CD4-positive, CD25-positive, alpha-beta regulatory T cell (primary cell): ENCODE measurements at regions not wholly inside any gene's neighbourhood (a gene's known extent, or its start where the extent isn't known, plus 50 kb on each side); places are given as distances from the start of the nearest gene placed in this dataset.
"Not testable (repeated sequence)": the region's sequence is repeated elsewhere in the genome, so short reads cannot be mapped to it uniquely, and the experiment has no call there.

Experiments
- ATAC-seq, 2 donors: fragments of 150-1000 bp; cut with Tn5 transposase; one replicate each; pipeline ENCODE4 v1.10.0; 2021; ENCODE audit warnings: low read depth in 2 of 2, moderate number of reproducible peaks in 2 of 2, moderate library complexity in 1 of 2
- DNase-seq, 3 donors: peaks; one replicate each; pipeline versions ENCODE4 v3.0.0 to v3.0.0-alpha.2; 2012 to 2022; ENCODE audit warnings: mixed read lengths in 1 of 3
- H3K27ac ChIP-seq: one replicate; pipeline ENCODE4 v1.7.0; 2013; ENCODE audit warnings: mild to moderate bottlenecking, low read length; ENCODE audit not compliant: insufficient read depth, poor library complexity, severe bottlenecking
- H3K27me3 ChIP-seq: one replicate; pipeline ENCODE4 v1.7.0; 2013; ENCODE audit warnings: low read length; ENCODE audit not compliant: control insufficient read depth, insufficient read depth
- H3K36me3 ChIP-seq: one replicate; pipeline ENCODE4 v1.7.0; 2013; ENCODE audit warnings: mild to moderate bottlenecking, low read length, moderate library complexity; ENCODE audit not compliant: control insufficient read depth, insufficient read depth
- H3K4me1 ChIP-seq: 2 replicates; pipeline ENCODE4 v1.7.0; 2013; ENCODE audit warnings: mild to moderate bottlenecking, low read length; ENCODE audit not compliant: insufficient read depth, control insufficient read depth, poor library complexity, severe bottlenecking
- H3K4me3 ChIP-seq: one replicate; pipeline ENCODE4 v1.7.0; 2013; ENCODE audit warnings: low read depth, mild to moderate bottlenecking, low read length, moderate library complexity
- H3K9me3 ChIP-seq, 2 experiments: 1 replicate in 1 of 2; 2 replicates in 1 of 2; pipeline ENCODE4 v1.7.0; 2013; ENCODE audit warnings: low read length in 2 of 2, mild to moderate bottlenecking in 1 of 2, moderate library complexity in 1 of 2; ENCODE audit not compliant: control insufficient read depth in 2 of 2
- H3K27ac Mint-ChIP-seq, 3 donors: one replicate each; pipeline ENCODE4 v1.8.0; 2020 to 2022; ENCODE audit warnings: mild to moderate bottlenecking in 3 of 3, mixed read lengths in 3 of 3, moderate library complexity in 2 of 3
- H3K27me3 Mint-ChIP-seq: one replicate; pipeline ENCODE4 v1.8.0; 2022; ENCODE audit warnings: mild to moderate bottlenecking, mixed read lengths
- H3K36me3 Mint-ChIP-seq: one replicate; pipeline ENCODE4 v1.8.0; 2020; ENCODE audit warnings: mixed read lengths
- H3K4me1 Mint-ChIP-seq, 4 donors: one replicate each; pipeline ENCODE4 v1.8.0; 2020 to 2022; ENCODE audit warnings: mixed read lengths in 4 of 4, mild to moderate bottlenecking in 1 of 4
- H3K4me3 Mint-ChIP-seq, 4 donors: one replicate each; pipeline ENCODE4 v1.8.0; 2020 to 2022; ENCODE audit warnings: mild to moderate bottlenecking in 4 of 4, mixed read lengths in 4 of 4, moderate library complexity in 3 of 4
- H3K9me3 Mint-ChIP-seq, 7 donors: one replicate each; pipeline ENCODE4 v1.8.0; 2020 to 2022; ENCODE audit warnings: mixed read lengths in 7 of 7, mild to moderate bottlenecking in 3 of 7, moderate library complexity in 2 of 7

DNA sequence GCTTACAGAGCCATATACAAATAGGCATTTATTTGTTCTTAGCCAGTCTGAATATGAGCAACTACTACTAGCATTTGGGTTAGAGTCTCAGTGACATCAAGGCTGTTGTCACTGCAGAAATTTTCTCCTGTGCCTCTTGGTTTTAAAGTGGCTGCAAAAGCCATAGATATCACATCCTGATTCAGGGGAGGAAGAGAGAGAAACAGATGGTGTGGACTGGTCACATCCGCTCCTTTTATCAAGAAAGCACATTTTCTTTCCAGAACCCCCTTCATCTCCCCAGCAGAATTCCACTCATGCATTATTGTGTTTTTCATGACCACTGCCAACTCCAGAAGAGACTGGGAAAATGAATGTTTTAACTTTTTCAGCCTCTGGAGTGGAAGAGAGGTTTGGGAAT is 69.8 kb downstream of the PTTG1 start:
- no peaks in the 10 kb centered on the region for H3K9me3 ChIP-seq
- Mint-ChIP-seq H3K36me3 (peaks cover 22% of the 10 kb centered on the region), H3K9me3 (no peaks in the 10 kb centered on the region), H3K4me3 (no peak overlapping the region), H3K27ac (peak overlapping the region; percentile 42 to 96 (median 62)), H3K4me1 (peaks cover 18 to 81% (median 56%) of the 10 kb centered on the region in 4 donors), H3K27me3 (no peaks in the 10 kb centered on the region)
- H3K27ac ChIP-seq: peak overlapping the region; percentile 15
- H3K27me3 ChIP-seq: no peaks in the 10 kb centered on the region
- peaks cover 51% of the 10 kb centered on the region for H3K4me1 ChIP-seq
- H3K36me3 ChIP-seq: peaks cover 3% of the 10 kb centered on the region
- ATAC-seq: no peak
- DNase-seq: no peak
- H3K4me3 ChIP-seq: no peak overlapping the region

DNA sequence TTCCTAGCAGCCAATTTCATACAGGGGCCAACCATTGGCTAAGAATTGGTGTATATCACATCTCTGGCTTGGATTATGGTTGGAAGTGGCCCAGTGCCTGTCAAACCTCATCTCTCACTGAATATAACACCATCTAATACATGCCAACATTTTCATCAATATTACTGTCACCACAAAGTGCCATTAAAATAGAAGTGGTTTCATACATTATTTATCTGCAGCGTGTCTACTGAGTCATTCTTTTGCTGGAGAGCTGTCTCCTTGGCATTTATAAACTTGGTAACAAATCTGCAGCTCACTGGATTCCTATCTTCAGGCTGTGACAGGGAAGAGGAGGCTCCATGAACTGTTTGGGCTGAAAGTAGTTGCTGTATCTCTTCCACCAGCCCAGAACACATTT is 70.9 kb downstream of the PTTG1 start:
- no peak overlapping the region for H3K4me3 Mint-ChIP-seq
- H3K4me1 ChIP-seq: peaks cover 40% of the 10 kb centered on the region
- H3K27ac ChIP-seq: peak overlapping the region; percentile 49
- H3K27ac Mint-ChIP-seq: peak overlapping the region; percentile 39 to 63 (median 62)
- H3K27me3 ChIP-seq: no peaks in the 10 kb centered on the region
- H3K4me1 Mint-ChIP-seq: peaks cover 14 to 76% (median 48%) of the 10 kb centered on the region in 4 donors
- no peak for DNase-seq
- H3K9me3 ChIP-seq: no peaks in the 10 kb centered on the region
- ATAC-seq: no peak
- no peaks in the 10 kb centered on the region for H3K9me3 Mint-ChIP-seq
- H3K27me3 Mint-ChIP-seq: no peaks in the 10 kb centered on the region
- peaks cover 16% of the 10 kb centered on the region for H3K36me3 Mint-ChIP-seq
- H3K4me3 ChIP-seq: no peak overlapping the region
- H3K36me3 ChIP-seq: peaks cover 3% of the 10 kb centered on the region

DNA sequence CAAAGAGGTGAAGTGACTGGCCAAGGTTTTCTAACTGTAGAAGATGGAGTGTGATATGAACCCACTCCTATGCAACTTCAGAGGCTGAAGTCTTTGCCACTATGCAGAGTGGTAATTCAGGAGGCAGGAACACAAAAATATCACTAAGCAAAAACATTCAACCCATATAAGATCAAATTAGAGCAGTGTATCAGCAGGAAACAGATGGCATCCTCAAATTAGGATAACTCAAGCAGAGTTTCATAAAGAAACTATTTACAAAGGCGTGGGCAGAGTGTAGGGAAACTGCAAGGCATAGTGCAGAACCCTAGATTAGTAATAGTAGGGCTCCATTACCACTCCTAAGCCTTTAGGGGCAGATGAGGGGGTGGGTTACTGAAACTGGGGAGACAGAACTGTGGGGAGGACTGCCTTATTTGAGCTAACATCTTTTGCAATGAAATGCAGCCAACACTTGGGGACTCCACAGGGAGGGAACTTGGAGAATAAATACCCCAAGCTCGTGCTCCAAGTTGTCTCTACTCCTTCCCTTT is 72.2 kb downstream of the PTTG1 start:
- ATAC-seq (no peak), DNase-seq (no peak)
- Histone ChIP-seq H3K9me3 (no peaks in the 10 kb centered on the region), H3K27ac (no peak overlapping the region), H3K4me3 (no peak overlapping the region), H3K4me1 (peaks cover 27% of the 10 kb centered on the region), H3K27me3 (no peaks in the 10 kb centered on the region), H3K36me3 (peaks cover 2% of the 10 kb centered on the region)
- H3K36me3 Mint-ChIP-seq: peaks cover 11% of the 10 kb centered on the region
- peak overlapping the region; percentile 0 to 89 (median 67) for H3K27ac Mint-ChIP-seq
- no peak overlapping the region for H3K4me3 Mint-ChIP-seq
- no peaks in the 10 kb centered on the region for H3K27me3 Mint-ChIP-seq
- no peaks in the 10 kb centered on the region for H3K9me3 Mint-ChIP-seq
- peaks cover 14 to 63% (median 38%) of the 10 kb centered on the region in 4 donors for H3K4me1 Mint-ChIP-seq

DNA sequence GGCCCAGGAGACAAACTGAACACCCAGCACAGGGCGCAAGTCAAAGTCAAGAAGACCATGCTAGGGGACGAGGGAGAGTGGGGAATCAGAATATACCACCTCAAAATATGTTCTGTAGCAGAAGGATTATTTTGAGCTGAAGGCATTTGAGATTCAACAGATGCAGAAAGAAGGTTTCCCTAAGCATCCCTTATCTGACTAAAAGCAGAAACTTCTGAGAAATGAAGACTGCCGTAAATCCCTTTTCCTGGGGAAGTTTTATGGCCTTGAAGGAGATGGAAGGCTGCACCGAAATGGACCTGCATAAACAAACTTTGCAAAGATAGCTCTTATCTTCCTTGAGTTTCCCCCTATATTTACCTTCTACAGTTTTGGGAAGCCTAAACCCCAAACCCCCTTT is 72.8 kb downstream of the PTTG1 start:
- H3K9me3 ChIP-seq: no peaks in the 10 kb centered on the region
- Mint-ChIP-seq H3K27ac (peak overlapping the region; percentile 60 to 89 (median 67)), H3K9me3 (no peaks in the 10 kb centered on the region), H3K4me3 (no peak overlapping the region), H3K27me3 (no peaks in the 10 kb centered on the region), H3K4me1 (peaks cover 14 to 57% (median 36%) of the 10 kb centered on the region in 4 donors), H3K36me3 (peaks cover 11% of the 10 kb centered on the region)
- H3K4me1 ChIP-seq: peaks cover 21% of the 10 kb centered on the region
- H3K36me3 ChIP-seq: no peaks in the 10 kb centered on the region
- H3K4me3 ChIP-seq: no peak overlapping the region
- no peak overlapping the region for H3K27ac ChIP-seq
- ATAC-seq (no peak), DNase-seq (no peak)
- H3K27me3 ChIP-seq: no peaks in the 10 kb centered on the region

DNA sequence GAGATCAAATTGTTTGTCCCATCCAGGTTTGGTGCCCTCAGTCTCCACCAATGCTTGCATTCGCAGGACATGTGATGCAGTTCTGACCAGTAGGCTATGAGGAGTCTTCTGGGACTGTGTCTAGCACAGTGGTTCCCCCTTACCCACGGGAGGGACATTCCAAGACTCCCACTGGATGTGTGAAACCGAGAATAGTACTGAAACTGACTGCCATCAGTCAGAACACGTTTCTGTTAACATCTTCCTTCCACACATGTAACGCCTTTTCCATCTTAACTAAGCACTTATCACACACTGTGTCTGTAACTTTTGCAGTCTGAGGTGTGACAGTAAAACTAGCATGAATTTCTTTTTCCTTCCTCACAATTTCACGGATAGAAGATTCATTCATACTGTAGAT is 74.7 kb downstream of the PTTG1 start:
- no peak overlapping the region for H3K4me3 ChIP-seq
- ATAC-seq: no peak
- Mint-ChIP-seq H3K4me1 (peaks cover 8 to 48% (median 32%) of the 10 kb centered on the region in 4 donors), H3K27me3 (no peaks in the 10 kb centered on the region), H3K27ac (peak overlapping the region in 2 of 3 donors; percentile 56 to 70), H3K9me3 (no peaks in the 10 kb centered on the region), H3K36me3 (peaks cover 5% of the 10 kb centered on the region), H3K4me3 (no peak overlapping the region)
- DNase-seq: no peak
- H3K27ac ChIP-seq: no peak overlapping the region
- H3K27me3 ChIP-seq: no peaks in the 10 kb centered on the region
- peaks cover 9% of the 10 kb centered on the region for H3K4me1 ChIP-seq
- no peaks in the 10 kb centered on the region for H3K36me3 ChIP-seq
- no peaks in the 10 kb centered on the region for H3K9me3 ChIP-seq

DNA sequence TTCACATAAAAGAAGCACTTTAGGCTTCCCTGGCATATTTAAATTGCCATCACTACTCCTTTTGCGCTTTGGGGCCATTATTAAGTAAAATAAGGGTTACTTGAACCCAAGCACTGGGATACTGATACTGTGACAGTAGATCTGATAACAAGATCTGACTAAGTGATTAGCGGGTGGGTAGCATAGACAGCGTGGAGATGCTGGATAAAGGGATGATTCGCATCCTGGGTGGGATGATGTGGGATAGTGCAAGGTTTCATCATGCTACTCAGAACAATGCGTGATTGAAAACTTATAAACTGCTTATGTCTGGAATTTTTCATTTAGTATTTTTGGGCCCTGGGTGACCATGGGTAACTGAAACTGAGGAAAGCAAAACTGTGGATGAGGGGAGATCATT is 75.1 kb downstream of the PTTG1 start:
- H3K4me1 ChIP-seq: peaks cover 4% of the 10 kb centered on the region
- H3K4me3 ChIP-seq: no peak overlapping the region
- ATAC-seq (no peak), DNase-seq (no peak)
- no peaks in the 10 kb centered on the region for H3K9me3 Mint-ChIP-seq
- no peaks in the 10 kb centered on the region for H3K27me3 Mint-ChIP-seq
- peaks cover 7 to 44% (median 28%) of the 10 kb centered on the region in 4 donors for H3K4me1 Mint-ChIP-seq
- H3K36me3 ChIP-seq: no peaks in the 10 kb centered on the region
- peak overlapping the region in 1 of 3 donors; percentile 70 for H3K27ac Mint-ChIP-seq
- no peaks in the 10 kb centered on the region for H3K27me3 ChIP-seq
- H3K4me3 Mint-ChIP-seq: no peak overlapping the region
- H3K36me3 Mint-ChIP-seq: peaks cover 3% of the 10 kb centered on the region
- no peak overlapping the region for H3K27ac ChIP-seq
- H3K9me3 ChIP-seq: no peaks in the 10 kb centered on the region

DNA sequence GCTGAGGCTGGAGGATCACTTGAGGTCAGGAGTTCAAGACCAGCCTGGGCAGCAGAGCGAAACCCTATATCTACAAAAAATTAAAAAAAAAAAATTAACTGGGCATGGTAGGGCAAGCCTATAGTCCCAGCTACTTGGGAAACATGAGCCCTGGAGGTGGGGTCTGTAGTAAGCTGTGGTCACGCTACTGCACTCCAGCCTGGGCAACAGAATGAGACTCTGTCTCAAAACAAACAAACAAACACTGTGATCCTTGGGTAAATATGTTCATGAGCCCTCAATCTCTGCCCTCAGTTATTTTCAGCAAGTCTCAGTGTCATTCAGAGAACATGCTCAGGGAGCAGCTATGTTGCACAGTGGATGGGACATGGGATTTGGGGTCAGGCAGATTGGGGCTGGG is 76.2 kb downstream of the PTTG1 start:
- Mint-ChIP-seq H3K4me3 (no peak overlapping the region), H3K4me1 (peaks cover 7 to 39% (median 26%) of the 10 kb centered on the region in 4 donors), H3K36me3 (no peaks in the 10 kb centered on the region), H3K27ac (no peak overlapping the region), H3K9me3 (peaks cover 0 to 2% (median 0%) of the 10 kb centered on the region in 7 donors), H3K27me3 (no peaks in the 10 kb centered on the region)
- no peak overlapping the region for H3K27ac ChIP-seq
- no peak overlapping the region for H3K4me3 ChIP-seq
- no peaks in the 10 kb centered on the region for H3K27me3 ChIP-seq
- ATAC-seq (no peak), DNase-seq (no peak)
- no peaks in the 10 kb centered on the region for H3K9me3 ChIP-seq
- peaks cover 4% of the 10 kb centered on the region for H3K4me1 ChIP-seq
- no peaks in the 10 kb centered on the region for H3K36me3 ChIP-seq

DNA sequence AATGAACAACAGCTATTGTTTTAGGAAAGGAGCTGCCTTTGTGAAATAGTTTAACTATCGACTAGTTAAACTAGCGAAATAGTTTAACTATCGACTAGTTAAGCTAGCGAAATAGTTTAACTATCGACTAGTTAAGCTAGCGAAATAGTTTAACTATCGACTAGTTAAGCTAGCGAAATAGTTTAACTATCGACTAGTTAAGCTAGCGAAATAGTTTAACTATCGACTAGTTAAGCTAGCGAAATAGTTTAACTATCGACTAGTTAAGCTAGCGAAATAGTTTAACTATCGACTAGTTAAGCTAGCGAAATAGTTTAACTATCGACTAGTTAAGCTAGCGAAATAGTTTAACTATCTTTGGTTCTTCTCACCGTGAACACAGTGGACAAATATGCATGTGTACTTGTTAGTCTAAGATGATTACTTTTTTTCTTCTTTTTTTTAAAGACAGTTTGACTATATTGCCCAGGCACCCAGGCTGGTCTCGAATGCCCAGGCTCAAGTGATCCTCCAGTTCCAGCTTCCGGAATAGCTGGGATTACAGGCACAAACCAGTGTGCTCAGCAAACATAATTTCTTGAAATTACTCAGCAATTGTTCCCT is 76.9 kb downstream of the PTTG1 start:
- not testable (repeated sequence) for H3K4me1 ChIP-seq, H3K36me3 ChIP-seq, H3K27me3 Mint-ChIP-seq, H3K4me3 ChIP-seq, H3K27ac Mint-ChIP-seq, H3K27ac ChIP-seq, H3K27me3 ChIP-seq, H3K4me3 Mint-ChIP-seq, H3K9me3 Mint-ChIP-seq, H3K9me3 ChIP-seq, H3K36me3 Mint-ChIP-seq, ATAC-seq, DNase-seq
- H3K4me1 Mint-ChIP-seq: peaks cover 7 to 40% (median 22%) of the 10 kb centered on the region in 4 donors
